GM21367 (cell line): ENCODE measurements at regions not wholly inside any gene's neighbourhood (a gene's known extent, or its start where the extent isn't known, plus 50 kb on each side); places are given as distances from the start of the nearest gene placed in this dataset.

Experiments used
- ATAC-seq: cut with Tn5 transposase; IDR thresholded peaks from one replicate; pipeline ENCODE4 v1.9.1; 2021; ENCODE audit not compliant: unreplicated experiment

GRCh38 chr14:25552826-25553225 lies 502.9 kb upstream of the STXBP6 start:
- no peak for ATAC-seq

GRCh38 chr14:25551674-25552073 lies 501.7 kb upstream of the STXBP6 start:
- ATAC-seq: no peak

- ATAC-seq: no peak
These were observed 496.9 kb upstream of the STXBP6 start for GRCh38 chr14:25546826-25547225.

GRCh38 chr14:25537846-25538455 lies 488.0 kb upstream of the STXBP6 start:
- ATAC-seq: no peak

- ATAC-seq: no peak
These were observed 476.3 kb upstream of the STXBP6 start for GRCh38 chr14:25526290-25526689.

- no peak for ATAC-seq
These were observed 473.0 kb upstream of the STXBP6 start for GRCh38 chr14:25522926-25523325.

- ATAC-seq: no peak
These were observed 472.2 kb upstream of the STXBP6 start for GRCh38 chr14:25522116-25522515.

GRCh38 chr14:25521616-25522015 lies 471.7 kb upstream of the STXBP6 start:
- no peak for ATAC-seq

GRCh38 chr14:25520821-25521220 lies 470.9 kb upstream of the STXBP6 start:
- no peak for ATAC-seq

GRCh38 chr14:25518364-25518763 lies 468.4 kb upstream of the STXBP6 start:
- ATAC-seq: no peak

GRCh38 chr14:25516838-25517237 lies 466.9 kb upstream of the STXBP6 start:
- no peak for ATAC-seq

- ATAC-seq: no peak
These were observed 458.9 kb upstream of the STXBP6 start for GRCh38 chr14:25508845-25509244.

- ATAC-seq: no peak
These were observed 451.8 kb upstream of the STXBP6 start for GRCh38 chr14:25501749-25502148.

- ATAC-seq: no peak
These were observed 439.0 kb upstream of the STXBP6 start for GRCh38 chr14:25488961-25489360.

- ATAC-seq: no peak
These were observed 435.4 kb upstream of the STXBP6 start for GRCh38 chr14:25485381-25485780.

- no peak for ATAC-seq
These were observed 435.0 kb upstream of the STXBP6 start for GRCh38 chr14:25484906-25485305.

GRCh38 chr14:25484235-25484634 lies 434.3 kb upstream of the STXBP6 start:
- no peak for ATAC-seq

- no peak for ATAC-seq
These were observed 427.6 kb upstream of the STXBP6 start for GRCh38 chr14:25477316-25478098.

- no peak for ATAC-seq
These were observed 422.8 kb upstream of the STXBP6 start for GRCh38 chr14:25472700-25473099.

GRCh38 chr14:25464772-25465171 lies 414.8 kb upstream of the STXBP6 start:
- ATAC-seq: no peak

- no peak for ATAC-seq
These were observed 414.1 kb upstream of the STXBP6 start for GRCh38 chr14:25464078-25464477.

- ATAC-seq: no peak
These were observed 413.5 kb upstream of the STXBP6 start for GRCh38 chr14:25463480-25463879.

- ATAC-seq: no peak
These were observed 411.8 kb upstream of the STXBP6 start for GRCh38 chr14:25461780-25462179.
